HG02973 (cell line): ENCODE measurements at regions not wholly inside any gene's neighbourhood (a gene's known extent, or its start where the extent isn't known, plus 50 kb on each side); places are given as distances from the start of the nearest gene placed in this dataset.

Experiments
- ATAC-seq: cut with Tn5 transposase; IDR thresholded peaks from one replicate; pipeline ENCODE4 v1.9.1; 2021; ENCODE audit warnings: moderate library complexity; ENCODE audit not compliant: unreplicated experiment

- no peak for ATAC-seq
Measured at GRCh38 chr20:18992418-18992817, 178.8 kb downstream of the SCP2D1 start.

GRCh38 chr20:18995455-18995854, 181.9 kb downstream of the SCP2D1 start:
- ATAC-seq = no peak

DNA sequence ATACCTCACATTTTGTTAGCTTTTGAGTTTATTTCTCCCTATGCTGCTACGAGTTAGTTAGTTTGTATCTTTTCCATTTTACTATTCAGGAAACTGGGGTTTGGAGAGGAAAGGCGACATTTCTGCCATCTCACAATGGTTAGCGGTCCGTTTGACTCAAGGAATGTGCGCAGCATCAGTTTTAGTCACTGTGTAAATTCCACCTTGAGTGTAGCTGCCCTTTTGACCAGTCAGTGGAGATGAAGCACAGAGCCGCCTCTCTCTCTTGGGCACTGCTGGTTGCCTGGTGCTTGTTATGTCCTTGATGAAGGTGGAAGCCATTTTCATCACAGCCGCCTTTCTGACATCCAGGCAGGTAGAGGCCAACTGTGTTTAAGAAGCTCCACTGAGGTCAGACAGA, 185.5 kb downstream of the SCP2D1 start:
- no peak for ATAC-seq

DNA sequence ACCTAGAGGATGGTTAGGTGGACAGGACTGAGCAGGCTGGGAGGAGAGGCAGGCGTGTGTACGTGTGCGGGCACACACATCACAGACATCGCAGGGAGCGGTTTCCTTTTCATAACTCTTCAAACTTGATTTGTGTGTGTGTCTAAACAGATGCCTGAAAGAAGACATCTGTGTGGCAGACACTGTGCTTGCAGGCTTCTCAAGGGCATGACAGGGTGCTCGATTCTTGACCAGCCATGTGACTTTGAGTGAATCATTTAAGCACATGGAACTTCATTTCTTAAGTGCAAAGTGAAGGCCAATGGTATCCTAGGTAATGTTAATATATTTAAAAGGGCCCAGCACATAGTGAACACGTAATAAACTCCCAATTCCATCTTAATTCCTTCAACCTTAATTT, 186.5 kb downstream of the SCP2D1 start:
- no peak for ATAC-seq

- ATAC-seq = no peak
Measured at GRCh38 chr20:19001177-19001576, 187.6 kb downstream of the SCP2D1 start.

DNA sequence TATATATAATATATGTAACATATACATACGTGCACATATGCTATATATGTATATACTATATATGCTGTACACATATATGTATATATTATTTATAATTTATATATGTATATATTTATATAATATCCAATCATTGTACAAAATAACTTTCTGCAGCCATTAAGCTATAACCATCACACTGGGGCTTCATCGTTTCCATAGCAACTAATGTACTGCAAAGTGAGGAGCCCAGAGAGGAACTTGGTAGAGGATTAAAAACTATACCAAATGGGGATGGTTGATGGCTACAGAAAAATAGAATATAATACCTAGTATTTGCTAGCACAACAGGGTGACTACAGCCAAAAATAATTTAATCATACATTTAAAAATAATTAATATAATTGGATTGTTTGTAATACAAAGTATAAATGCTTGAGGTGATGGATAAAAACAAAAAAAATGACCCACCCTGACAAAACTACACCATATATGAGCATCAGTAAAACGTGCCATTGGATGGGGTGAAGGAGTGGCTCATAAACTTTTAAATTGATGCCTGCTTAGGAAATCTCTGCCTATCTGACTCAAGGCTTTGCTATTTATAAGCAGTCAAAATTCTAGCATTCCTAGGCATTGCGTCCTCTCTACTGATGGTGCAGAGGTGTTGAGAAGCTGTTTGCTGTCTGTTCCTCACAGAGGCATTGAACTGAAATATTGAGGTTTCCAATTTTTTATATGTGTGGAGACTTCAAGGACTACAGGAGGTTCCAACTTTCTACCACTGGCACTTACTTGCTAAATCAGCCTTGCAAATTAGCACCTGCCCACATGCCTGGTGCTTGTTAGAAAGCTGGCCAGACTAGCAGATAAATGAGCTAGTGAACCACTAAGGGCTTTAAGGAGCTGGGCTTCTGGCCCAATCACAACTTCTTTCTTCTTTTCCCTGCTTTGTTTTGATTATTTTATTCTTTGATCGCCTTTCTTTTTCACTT, 190.1 kb downstream of the SCP2D1 start:
- no peak for ATAC-seq

- ATAC-seq = no peak
Measured at GRCh38 chr20:19004975-19005374, 191.4 kb downstream of the SCP2D1 start.

DNA sequence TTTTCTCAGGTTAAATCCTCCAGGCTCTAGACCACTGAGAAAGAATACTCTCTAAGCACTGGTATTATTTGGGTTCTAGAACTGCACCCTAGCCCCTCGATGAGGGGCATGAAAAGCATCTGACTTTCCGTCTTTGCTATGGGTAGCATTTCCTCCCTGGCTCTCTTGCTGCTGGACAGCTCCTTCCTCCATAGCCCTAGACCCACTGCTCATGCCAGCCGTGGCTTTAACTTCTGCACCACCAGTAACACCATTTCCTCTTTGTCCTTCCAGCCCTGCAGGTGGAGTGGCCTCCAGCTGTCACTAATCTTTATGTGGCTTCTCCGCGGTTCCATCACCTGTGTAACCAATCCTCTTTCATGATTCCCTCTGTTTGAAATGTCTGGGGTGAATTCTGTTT, 194.9 kb downstream of the SCP2D1 start:
- ATAC-seq = no peak

DNA sequence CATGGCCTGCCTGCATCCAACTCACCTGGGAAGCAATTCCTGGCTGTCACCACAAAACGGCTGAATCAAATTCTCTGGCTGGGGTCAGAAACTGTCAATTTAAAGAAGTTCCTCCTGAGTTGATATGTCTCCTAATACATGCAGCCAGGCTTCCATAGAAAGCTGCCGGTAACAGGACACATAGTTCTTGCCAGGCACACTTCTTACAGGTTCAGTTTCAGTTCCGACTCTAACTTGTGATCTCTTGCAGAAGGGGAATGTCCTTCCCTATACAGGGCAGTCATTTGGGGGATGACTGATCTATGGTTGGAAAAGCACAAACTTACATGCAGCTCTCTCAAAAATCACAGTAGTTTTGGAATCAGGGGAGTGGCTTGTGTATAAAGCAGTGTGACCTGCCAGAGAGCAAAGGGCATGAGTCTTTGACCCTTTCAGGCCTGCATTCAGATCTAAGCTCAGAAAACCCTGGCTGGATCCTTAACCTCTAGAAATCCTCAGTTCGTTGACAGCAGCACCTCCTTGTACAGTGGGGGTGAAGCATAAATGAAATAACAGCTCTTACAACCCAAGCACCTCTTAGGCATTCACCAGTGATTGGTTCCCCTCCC, 195.6 kb downstream of the SCP2D1 start:
- ATAC-seq = no peak

- no peak for ATAC-seq
Measured at GRCh38 chr20:19012676-19013075, 199.1 kb downstream of the SCP2D1 start.

DNA sequence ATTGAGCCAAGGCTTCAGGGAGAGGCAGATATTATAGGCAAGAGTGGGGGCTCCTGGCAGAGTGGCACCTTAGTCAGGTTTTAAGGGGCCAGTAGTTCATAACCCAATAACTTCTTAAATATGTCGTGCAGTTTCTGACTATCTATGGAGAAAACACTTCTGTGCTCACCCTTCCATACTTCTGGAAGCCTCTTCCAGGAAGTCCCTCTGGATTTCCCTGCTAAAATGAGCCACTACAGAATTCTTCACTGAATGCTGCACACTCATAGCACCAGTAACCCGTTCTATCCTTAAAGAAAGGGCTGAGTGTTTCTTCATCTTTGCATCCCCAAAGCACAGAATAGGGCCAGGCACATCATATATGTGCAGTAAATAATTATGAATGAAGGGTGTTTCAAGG, 198.5 kb upstream of the SLC24A3 start:
- no peak for ATAC-seq

DNA sequence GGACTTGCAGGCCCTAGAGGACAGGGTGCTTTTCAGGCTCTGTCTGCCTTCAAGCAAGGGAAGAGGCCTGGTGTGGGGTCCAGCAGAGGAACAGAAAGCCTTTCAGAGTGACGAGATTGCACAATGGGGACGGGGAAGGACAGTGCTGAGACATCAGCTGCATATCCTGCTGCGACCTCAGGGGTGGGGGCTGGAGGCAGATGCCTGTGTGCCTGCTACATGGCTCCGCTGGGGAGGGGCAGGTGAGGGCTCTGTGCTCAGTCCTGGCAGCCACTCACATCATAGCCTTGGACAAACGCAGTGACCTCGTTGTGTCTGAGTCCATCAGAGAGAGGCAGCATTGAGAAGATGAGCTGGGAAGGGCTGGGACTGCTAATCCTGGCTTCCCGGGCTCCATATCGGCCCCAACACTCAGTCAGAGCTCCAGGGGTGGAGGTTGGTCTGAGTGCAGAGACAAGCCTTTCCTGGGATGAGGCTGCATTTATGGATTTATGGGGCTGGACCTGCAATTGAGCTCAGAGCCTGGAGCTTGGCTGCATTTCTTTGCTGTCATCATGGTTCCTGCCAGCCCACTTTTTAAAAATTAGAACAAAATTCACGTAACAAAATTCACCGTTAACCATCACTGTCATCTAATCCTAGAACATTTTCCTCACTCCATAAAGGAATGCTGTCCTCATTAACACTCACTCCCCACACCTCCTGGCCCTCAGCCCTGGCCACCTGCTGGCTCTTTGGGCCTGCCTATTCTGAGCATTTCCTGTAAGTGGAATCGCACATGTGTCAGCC, 196.9 kb upstream of the SLC24A3 start:
- no peak for ATAC-seq

DNA sequence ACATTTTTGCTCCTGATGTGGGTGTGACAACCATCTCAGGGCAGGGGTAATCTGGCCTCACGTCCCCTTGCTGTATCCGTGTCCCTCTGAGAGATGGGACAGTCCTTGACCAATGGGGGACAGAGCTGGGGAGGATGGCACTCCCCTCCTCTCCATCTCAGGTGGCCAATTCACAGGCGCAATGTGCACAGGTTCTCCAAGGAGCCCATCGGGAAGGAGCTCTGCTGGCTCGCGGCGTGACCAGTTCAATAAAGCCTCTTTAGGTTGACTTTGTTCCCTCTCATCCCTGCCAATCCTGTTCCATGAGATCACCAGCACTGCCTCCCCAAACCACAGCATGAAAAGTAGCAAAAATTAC, 196.3 kb upstream of the SLC24A3 start:
- ATAC-seq = no peak

- no peak for ATAC-seq
Measured at GRCh38 chr20:19017104-19017690, 195.2 kb upstream of the SLC24A3 start.

DNA sequence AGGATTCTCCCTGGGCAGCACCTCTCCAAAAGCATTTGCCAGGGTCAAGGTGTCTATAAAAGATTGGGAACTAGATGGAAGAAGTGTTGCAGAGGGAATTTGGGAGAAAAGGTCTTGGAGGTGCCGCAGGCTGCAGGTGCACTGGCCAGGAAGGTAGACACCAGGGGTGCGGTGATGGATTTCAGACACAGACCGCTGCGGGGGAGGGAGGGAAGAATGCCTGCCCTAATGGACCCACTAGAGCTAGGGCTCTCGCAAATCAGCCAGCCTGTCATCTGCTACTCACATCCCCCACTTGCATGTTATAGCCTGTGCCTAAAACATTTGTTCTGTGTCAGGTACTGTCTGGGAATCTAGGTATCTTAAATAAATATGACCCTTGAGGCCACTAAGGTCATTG, 193.6 kb upstream of the SLC24A3 start:
- no peak for ATAC-seq

DNA sequence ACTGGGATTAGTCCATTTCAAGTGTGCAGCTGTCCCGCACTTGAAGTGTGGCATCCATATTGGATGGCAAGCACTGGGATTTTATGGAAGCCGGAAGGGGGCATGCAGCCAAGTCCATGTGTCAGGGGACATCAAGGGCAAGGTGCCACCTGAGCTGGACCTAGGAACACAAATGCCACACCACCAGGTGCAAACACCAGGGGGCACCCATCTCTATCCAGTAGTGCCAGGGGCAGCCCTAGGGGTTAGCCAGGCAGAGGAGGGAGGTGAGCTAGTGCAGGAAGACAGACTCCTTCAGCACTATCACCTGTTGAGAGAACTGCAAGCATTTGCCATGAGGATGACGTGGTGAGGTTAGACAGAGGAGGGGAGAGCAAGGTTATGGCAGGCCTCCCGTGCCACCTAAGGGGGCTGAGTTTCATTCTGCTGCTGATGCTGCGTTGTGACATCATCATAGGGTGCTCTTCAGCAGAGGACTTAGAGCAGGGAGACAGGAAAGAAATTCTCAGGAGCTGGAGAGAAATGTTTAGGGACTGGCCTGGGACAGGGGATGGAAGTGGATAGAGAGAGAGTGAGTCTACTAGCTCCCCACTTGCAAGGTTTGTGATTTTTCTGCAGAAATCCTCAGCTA, 192.6 kb upstream of the SLC24A3 start:
- ATAC-seq = no peak

DNA sequence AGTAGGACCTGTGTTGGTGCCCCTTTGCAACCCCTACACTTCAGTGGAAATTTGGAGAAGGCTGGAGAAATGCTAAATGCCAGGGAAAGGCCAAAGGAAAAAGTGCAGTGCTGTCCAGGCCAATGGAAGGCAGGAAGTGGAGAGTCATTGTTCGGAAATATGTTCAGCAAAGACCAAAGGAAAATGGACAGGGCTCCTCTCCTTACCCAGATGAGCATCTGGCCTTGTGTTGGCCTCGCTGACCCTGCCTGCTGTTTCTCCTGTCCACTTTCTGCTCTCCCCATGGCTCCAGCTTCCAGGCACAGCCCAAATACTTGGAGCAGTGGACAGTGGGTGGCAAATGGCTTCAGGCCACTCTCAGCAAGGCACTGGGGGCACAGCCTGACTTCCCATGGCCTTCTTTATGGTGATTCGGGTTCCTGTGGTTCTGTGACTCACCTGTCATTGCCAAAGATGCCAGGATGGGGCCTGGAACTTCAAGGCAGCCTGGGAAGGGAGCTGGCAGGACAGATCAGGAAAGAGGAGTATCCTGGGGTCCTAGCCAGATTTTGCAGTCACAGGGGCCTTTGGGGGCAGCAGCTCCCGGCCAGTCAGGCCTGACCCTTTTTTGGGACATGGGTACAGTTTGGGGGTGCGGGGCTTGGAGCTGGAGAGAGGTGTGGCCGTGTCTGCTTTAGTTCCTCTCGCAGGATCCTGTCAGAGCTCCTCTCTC, 190.9 kb upstream of the SLC24A3 start:
- no peak for ATAC-seq

GRCh38 chr20:19022118-19022575, 190.3 kb upstream of the SLC24A3 start:
- ATAC-seq = no peak

DNA sequence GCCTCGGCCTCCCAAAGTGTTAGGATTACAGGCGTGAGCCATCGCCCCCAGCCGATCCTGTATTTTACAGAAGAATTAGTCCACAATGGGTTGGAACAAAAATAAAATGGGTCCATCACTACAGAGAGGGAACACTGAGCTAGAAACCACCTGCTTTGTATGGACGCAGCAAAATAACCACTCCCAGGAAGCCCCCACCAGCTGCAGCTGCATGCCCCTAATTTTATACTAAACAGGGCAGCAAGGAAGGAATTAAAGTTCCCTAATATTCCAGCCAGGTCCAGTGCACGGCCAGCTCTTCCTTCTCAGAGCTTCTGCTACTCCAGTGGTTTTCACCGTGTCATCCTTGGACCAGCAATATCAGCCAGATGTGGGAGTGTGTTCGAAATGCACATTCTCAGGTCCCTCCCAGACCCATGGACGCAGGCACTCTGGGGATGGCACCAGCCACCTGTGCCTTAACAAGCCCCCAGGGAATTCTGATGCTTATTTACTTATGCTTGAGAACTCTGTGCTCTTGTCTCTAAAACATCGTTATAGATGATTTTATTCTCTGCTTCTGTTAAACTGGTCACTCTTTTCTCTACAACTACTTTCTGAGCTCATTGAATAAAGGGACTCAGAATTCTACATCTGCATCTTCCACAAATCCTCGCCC, 189.5 kb upstream of the SLC24A3 start:
- ATAC-seq = no peak
